GM12872 (cell line): ENCODE measurements at regions not wholly inside any gene's neighbourhood (a gene's known extent, or its start where the extent isn't known, plus 50 kb on each side); places are given as distances from the start of the nearest gene placed in this dataset.

Experiments
- CTCF ChIP-seq: IDR thresholded peaks from 3 replicates; pipeline ENCODE4 v1.5.1; 2011; ENCODE audit warnings: low read depth, mild to moderate bottlenecking, low read length, moderate library complexity; ENCODE audit not compliant: insufficient read depth

DNA sequence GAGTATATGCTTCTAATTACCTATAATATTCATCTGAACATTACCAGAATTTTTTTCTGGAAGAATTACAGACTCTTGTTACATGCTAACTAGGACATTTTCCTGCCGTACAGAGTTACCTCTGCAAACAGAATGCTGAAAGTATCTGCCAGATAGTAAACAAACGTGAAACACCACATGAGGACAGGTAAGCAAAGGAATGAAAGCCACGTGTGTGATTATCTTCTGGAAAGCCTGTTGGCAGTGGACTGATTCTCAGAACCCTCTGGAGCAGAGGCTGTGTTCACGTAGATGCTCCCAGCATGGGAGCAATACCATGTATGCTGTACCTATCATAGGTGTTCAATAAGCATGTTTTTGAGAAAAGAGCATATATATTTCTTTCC, 472.6 kb downstream of the ENC1 start:
- TF ChIP-seq CTCF: no peak

- TF ChIP-seq CTCF: no peak
Measured at GRCh38 chr5:74167206-74167929, 473.2 kb downstream of the ENC1 start.

DNA sequence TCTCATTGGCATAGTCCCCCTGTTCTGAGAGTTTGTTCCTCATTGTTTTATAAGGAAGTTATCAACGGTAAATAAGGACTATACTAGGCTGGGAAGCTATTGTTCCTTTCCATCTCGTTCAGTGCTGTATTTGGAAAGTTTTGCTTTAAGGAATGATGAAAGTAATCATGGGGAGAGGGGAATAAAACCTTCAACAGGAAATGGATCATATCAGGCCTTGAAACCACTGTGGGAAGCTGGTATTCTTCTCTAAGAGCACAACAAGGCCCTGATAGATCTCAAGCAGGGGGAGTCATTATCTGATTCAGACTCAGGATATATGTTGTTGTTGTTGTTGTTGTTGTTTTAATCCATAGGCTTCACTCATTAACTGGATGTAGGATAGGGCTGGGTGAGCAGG, 474.5 kb downstream of the ENC1 start:
- TF ChIP-seq CTCF: no peak

DNA sequence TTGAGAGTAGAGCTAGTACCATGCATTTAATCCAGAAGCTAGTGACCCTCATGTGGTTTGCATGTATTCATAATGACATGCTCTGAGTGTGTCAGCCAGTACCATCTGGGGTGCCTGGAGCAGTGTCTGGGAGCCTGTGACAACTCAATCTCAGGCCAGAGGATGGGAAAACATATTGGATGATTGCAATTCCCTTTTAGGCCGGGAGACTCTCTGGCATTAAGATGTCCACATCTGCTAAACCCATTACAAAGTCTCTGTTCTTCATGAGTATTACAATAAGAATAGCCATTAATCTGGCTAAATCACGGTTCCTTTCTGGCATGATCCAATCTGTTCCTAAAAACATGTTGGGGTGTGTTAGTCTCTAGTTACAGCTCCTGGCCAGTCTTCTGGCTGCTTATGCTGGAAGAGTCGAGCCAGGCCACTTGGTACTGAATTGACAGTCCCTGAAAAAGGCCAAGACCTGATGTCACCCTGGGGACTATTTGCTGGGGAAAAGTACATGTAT, 475.7 kb downstream of the ENC1 start:
- no peak for TF ChIP-seq CTCF

- no peak for TF ChIP-seq CTCF
Measured at GRCh38 chr5:74162524-74162923, 478.0 kb downstream of the ENC1 start.

DNA sequence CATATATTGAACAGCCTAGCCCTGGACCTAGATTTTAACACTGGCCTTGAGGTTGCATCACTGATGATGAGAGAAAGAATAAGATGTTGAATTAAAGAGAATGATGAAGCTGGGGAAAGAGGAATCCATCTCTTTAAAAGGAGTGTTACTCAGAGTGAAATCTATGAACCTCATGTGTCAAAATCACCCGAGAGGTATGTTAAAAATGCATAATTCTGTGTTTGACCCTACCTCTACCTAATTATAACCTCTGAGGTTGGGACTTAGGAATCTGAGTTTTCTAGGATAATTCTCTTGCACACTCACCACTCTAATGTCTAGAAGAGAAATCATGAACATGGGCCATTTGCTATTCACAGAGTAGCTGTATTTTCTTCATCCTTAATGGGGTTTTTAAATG, 479.4 kb downstream of the ENC1 start:
- TF ChIP-seq CTCF: no peak

GRCh38 chr5:74156728-74157383, 483.7 kb downstream of the ENC1 start:
- TF ChIP-seq CTCF: no peak
